A673 (cell line): ENCODE measurements at regions not wholly inside any gene's neighbourhood (a gene's known extent, or its start where the extent isn't known, plus 50 kb on each side); places are given as distances from the start of the nearest gene placed in this dataset.

ENCODE experiments used
- BruUV-seq: library from RNA; stranded (reverse); fragments of 400-500 nt; replicated peaks from 2 replicates; lab custom pipeline; 2021; lab: Mats Ljungman, UMichigan
- CTCF ChIA-PET: fragments of 300-600 bp; sonication (Branson Sonifier 250); formaldehyde crosslinking; loops from one replicate; lab custom pipeline; 2022; ENCODE audit warnings: antibody characterized with exemption; lab: Charles Lee
- POLR2A ChIA-PET: fragments of 300-600 bp; sonication (Branson Sonifier 250); formaldehyde crosslinking; loops from one replicate; lab custom pipeline; 2022; ENCODE audit warnings: antibody characterized with exemption; ENCODE audit not compliant: low non-redundant PET; lab: Charles Lee
- DNase-seq: peaks from one replicate; pipeline ENCODE4 v3.0.0-alpha.2; 2015; ENCODE audit warnings: low spot score
- H3K27ac ChIP-seq: fragments of 200-600 bp; sonication (generic); 2 replicates; pipeline ENCODE4 v1.5.1; 2016; ENCODE audit warnings: mixed run types, low read depth, mild to moderate bottlenecking, mixed read lengths, antibody characterized with exemption, low read length; ENCODE audit not compliant: poor library complexity, severe bottlenecking
- H3K27me3 ChIP-seq: fragments of 200-600 bp; sonication (generic); replicated peaks from 2 replicates; pipeline ENCODE4 v1.6.1; 2017; ENCODE audit warnings: mixed run types, low read depth, mild to moderate bottlenecking, mixed read lengths, antibody characterized with exemption, low read length; ENCODE audit not compliant: insufficient read depth, poor library complexity
- H3K36me3 ChIP-seq: fragments of 200-600 bp; sonication (generic); 2 replicates; pipeline ENCODE4 v1.6.1; 2016; ENCODE audit warnings: mixed run types, mild to moderate bottlenecking, mixed read lengths, antibody characterized with exemption, low read length; ENCODE audit not compliant: insufficient read depth, poor library complexity, severe bottlenecking
- H3K4me1 ChIP-seq: fragments of 200-600 bp; sonication (generic); 2 replicates; pipeline ENCODE4 v1.6.1; 2017; ENCODE audit warnings: mixed run types, mild to moderate bottlenecking, mixed read lengths, antibody characterized with exemption, low read length; ENCODE audit not compliant: insufficient read depth, poor library complexity, severe bottlenecking
- H3K4me3 ChIP-seq: fragments of 200-600 bp; sonication (generic); 2 replicates; pipeline ENCODE4 v1.5.1; 2016; ENCODE audit warnings: low read depth, mixed run types, mild to moderate bottlenecking, mixed read lengths, low read length; ENCODE audit not compliant: poor library complexity, severe bottlenecking
- H3K9me3 ChIP-seq: fragments of 200-600 bp; sonication (generic); 2 replicates; pipeline ENCODE4 v1.6.1; 2016; ENCODE audit warnings: mixed run types, low read depth, mild to moderate bottlenecking, mixed read lengths, antibody characterized with exemption, low read length; ENCODE audit not compliant: poor library complexity, severe bottlenecking
- CTCF ChIP-seq: fragments of 300-800, 200-600 bp; sonication (generic); conservative IDR thresholded peaks from 2 replicates; pipeline ENCODE4 v1.5.1; 2017; ENCODE audit warnings: low read depth, mild to moderate bottlenecking, antibody characterized with exemption, low read length, moderate library complexity, mixed read lengths
- EZH2 ChIP-seq: fragments of 200-600 bp; sonication (generic); IDR thresholded peaks from 2 replicates; pipeline ENCODE4 v1.6.1; 2017; ENCODE audit warnings: borderline replicate concordance, low read depth, mild to moderate bottlenecking, mixed read lengths, antibody characterized with exemption, low read length; ENCODE audit not compliant: poor library complexity, severe bottlenecking
- intact Hi-C: fragments of 100-400 bp; cut with micrococcal nuclease; formaldehyde crosslinking; loops from one replicate; pipeline ENCODE4 v1.10.0; 2022; ENCODE audit not compliant: unreplicated experiment

- Histone ChIP-seq H3K4me3 (no peak overlapping the region), H3K27me3 (peaks cover 91% of the 10 kb centered on the region), H3K27ac (no peak overlapping the region), H3K9me3 (no peaks in the 10 kb centered on the region), H3K36me3 (no peaks in the 10 kb centered on the region), H3K4me1 (no peaks in the 10 kb centered on the region)
- DNase-seq = no peak
- no TSS peak for BruUV-seq
- TF ChIP-seq CTCF = no peak
- TF ChIP-seq EZH2 = no peak
- POLR2A ChIA-PET = no interaction called here
- CTCF ChIA-PET = no interaction called here
- intact Hi-C loops = no loop called here
Measured at GRCh38 chr7:157073335-157073734, 62.9 kb upstream of the MNX1 start.

- BruUV-seq = no TSS peak
- ChIA-PET CTCF (no interaction called here), POLR2A (no interaction called here)
- no peak overlapping the region for H3K4me3 ChIP-seq
- intact Hi-C loops = no loop called here
- no peaks in the 10 kb centered on the region for H3K36me3 ChIP-seq
- H3K27me3 ChIP-seq = peaks cover 92% of the 10 kb centered on the region
- no peaks in the 10 kb centered on the region for H3K4me1 ChIP-seq
- no peak for TF ChIP-seq CTCF
- no peak for TF ChIP-seq EZH2
- H3K9me3 ChIP-seq = no peaks in the 10 kb centered on the region
- H3K27ac ChIP-seq = no peak overlapping the region
- no peak for DNase-seq
Measured at GRCh38 chr7:157073949-157074624, 63.6 kb upstream of the MNX1 start.

- TF ChIP-seq CTCF (no peak), EZH2 (no peak)
- ChIA-PET CTCF (no interaction called here), POLR2A (no interaction called here)
- Histone ChIP-seq H3K36me3 (no peaks in the 10 kb centered on the region), H3K4me3 (no peak overlapping the region), H3K27ac (no peak overlapping the region), H3K4me1 (no peaks in the 10 kb centered on the region), H3K9me3 (no peaks in the 10 kb centered on the region), H3K27me3 (peaks cover 83% of the 10 kb centered on the region)
- no TSS peak for BruUV-seq
- DNase-seq = no peak
- intact Hi-C loops = no loop called here
Measured at GRCh38 chr7:157076466-157076865, 62.3 kb upstream of the UBE3C start.
